ENCODE measurements at regions not wholly inside any gene's neighbourhood (a gene's known extent, or its start where the extent isn't known, plus 50 kb on each side); places are given as distances from the start of the nearest gene placed in this dataset.

- CTCF ChIA-PET = no interaction called here
- Mint-ChIP-seq H3K9me3 (ENCODE audit: low read depth) (no peaks in the 10 kb centered on the region), H3K4me3 (no peak overlapping the region), H3K27me3 (no peaks in the 10 kb centered on the region), H3K27ac (no peak overlapping the region), H3K36me3 (no peaks in the 10 kb centered on the region), H3K4me1 (no peaks in the 10 kb centered on the region)
- no peak for DNase-seq
- ATAC-seq = no peak
Measured at GRCh38 chr12:111161898-111162297, 207.0 kb downstream of the PHETA1 start.

- Mint-ChIP-seq H3K27me3 (no peaks in the 10 kb centered on the region), H3K9me3 (ENCODE audit: low read depth) (no peaks in the 10 kb centered on the region), H3K4me1 (no peaks in the 10 kb centered on the region), H3K4me3 (no peak overlapping the region), H3K27ac (no peak overlapping the region), H3K36me3 (no peaks in the 10 kb centered on the region)
- ATAC-seq (no peak), DNase-seq (no peak)
- CTCF ChIA-PET = no interaction called here
Measured at GRCh38 chr12:111160350-111161241, 208.3 kb downstream of the PHETA1 start.

GRCh38 chr12:111158992-111159391 lies 209.9 kb downstream of the PHETA1 start:
- Mint-ChIP-seq H3K36me3 (no peaks in the 10 kb centered on the region), H3K9me3 (ENCODE audit: low read depth) (no peaks in the 10 kb centered on the region), H3K27me3 (no peaks in the 10 kb centered on the region), H3K4me1 (no peaks in the 10 kb centered on the region), H3K27ac (no peak overlapping the region), H3K4me3 (no peak overlapping the region)
- ATAC-seq = no peak
- CTCF ChIA-PET = no interaction called here
- DNase-seq = no peak

GRCh38 chr12:111157486-111157885 lies 211.4 kb downstream of the PHETA1 start:
- H3K4me1 Mint-ChIP-seq = no peaks in the 10 kb centered on the region
- no peak overlapping the region for H3K27ac Mint-ChIP-seq
- ATAC-seq = no peak
- H3K9me3 Mint-ChIP-seq (ENCODE audit: low read depth) = no peaks in the 10 kb centered on the region
- H3K36me3 Mint-ChIP-seq = no peaks in the 10 kb centered on the region
- peaks cover 2% of the 10 kb centered on the region for H3K27me3 Mint-ChIP-seq
- no peak for DNase-seq
- CTCF ChIA-PET = no interaction called here
- no peak overlapping the region for H3K4me3 Mint-ChIP-seq

GRCh38 chr12:111156304-111156703 lies 212.6 kb downstream of the PHETA1 start:
- Mint-ChIP-seq H3K36me3 (no peaks in the 10 kb centered on the region), H3K9me3 (ENCODE audit: low read depth) (no peaks in the 10 kb centered on the region), H3K4me1 (no peaks in the 10 kb centered on the region), H3K27ac (no peak overlapping the region), H3K4me3 (no peak overlapping the region), H3K27me3 (peaks cover 3% of the 10 kb centered on the region)
- ATAC-seq (no peak), DNase-seq (no peak)
- CTCF ChIA-PET = no interaction called here

- no peaks in the 10 kb centered on the region for H3K36me3 Mint-ChIP-seq
- no peak overlapping the region for H3K4me3 Mint-ChIP-seq
- no peak for DNase-seq
- H3K9me3 Mint-ChIP-seq (ENCODE audit: low read depth) = no peaks in the 10 kb centered on the region
- ATAC-seq = no peak
- CTCF ChIA-PET = no interaction called here
- no peaks in the 10 kb centered on the region for H3K4me1 Mint-ChIP-seq
- H3K27ac Mint-ChIP-seq = no peak overlapping the region
- peaks cover 6% of the 10 kb centered on the region for H3K27me3 Mint-ChIP-seq
Measured at GRCh38 chr12:111155521-111155920, 213.4 kb downstream of the PHETA1 start.

- ATAC-seq = no peak
- no peak overlapping the region for H3K4me3 Mint-ChIP-seq
Measured at GRCh38 chr12:111155020-111155419, 213.9 kb downstream of the PHETA1 start.

GRCh38 chr12:111154147-111154834 lies 214.6 kb downstream of the PHETA1 start:
- ATAC-seq = no peak
- H3K9me3 Mint-ChIP-seq (ENCODE audit: low read depth) = no peaks in the 10 kb centered on the region
- H3K4me1 Mint-ChIP-seq = no peaks in the 10 kb centered on the region
- no peak for DNase-seq
- H3K27ac Mint-ChIP-seq = no peak overlapping the region
- H3K4me3 Mint-ChIP-seq = no peak overlapping the region
- peaks cover 8% of the 10 kb centered on the region for H3K27me3 Mint-ChIP-seq
- CTCF ChIA-PET = no interaction called here
- H3K36me3 Mint-ChIP-seq = no peaks in the 10 kb centered on the region

More at GRCh38 chr12:111155020-111155419, 213.9 kb downstream of the PHETA1 start:
- no peak for DNase-seq
- H3K27ac Mint-ChIP-seq = no peak overlapping the region
- peaks cover 8% of the 10 kb centered on the region for H3K27me3 Mint-ChIP-seq
- H3K9me3 Mint-ChIP-seq (ENCODE audit: low read depth) = no peaks in the 10 kb centered on the region
- no peaks in the 10 kb centered on the region for H3K4me1 Mint-ChIP-seq
- no peaks in the 10 kb centered on the region for H3K36me3 Mint-ChIP-seq
- CTCF ChIA-PET = no interaction called here

GRCh38 chr12:111152561-111152960 lies 216.3 kb downstream of the PHETA1 start:
- no peaks in the 10 kb centered on the region for H3K36me3 Mint-ChIP-seq
- CTCF ChIA-PET = no interaction called here
- H3K27me3 Mint-ChIP-seq = peaks cover 8% of the 10 kb centered on the region
- no peak for ATAC-seq
- DNase-seq = no peak
- H3K27ac Mint-ChIP-seq = no peak overlapping the region
- no peaks in the 10 kb centered on the region for H3K4me1 Mint-ChIP-seq
- no peaks in the 10 kb centered on the region for H3K9me3 Mint-ChIP-seq (ENCODE audit: low read depth)
- H3K4me3 Mint-ChIP-seq = no peak overlapping the region

GRCh38 chr12:111150921-111151840 lies 217.7 kb downstream of the PHETA1 start:
- ATAC-seq (no peak), DNase-seq (no peak)
- Mint-ChIP-seq H3K4me3 (no peak overlapping the region), H3K4me1 (no peaks in the 10 kb centered on the region), H3K9me3 (ENCODE audit: low read depth) (no peaks in the 10 kb centered on the region), H3K36me3 (no peaks in the 10 kb centered on the region), H3K27ac (no peak overlapping the region), H3K27me3 (peaks cover 8% of the 10 kb centered on the region)
- CTCF ChIA-PET = no interaction called here

- no peak for DNase-seq
- H3K27ac Mint-ChIP-seq = no peak overlapping the region
- peaks cover 8% of the 10 kb centered on the region for H3K27me3 Mint-ChIP-seq
- ATAC-seq = no peak
- H3K4me3 Mint-ChIP-seq = no peak overlapping the region
- no peaks in the 10 kb centered on the region for H3K4me1 Mint-ChIP-seq
- no peaks in the 10 kb centered on the region for H3K36me3 Mint-ChIP-seq
- CTCF ChIA-PET = no interaction called here
- H3K9me3 Mint-ChIP-seq (ENCODE audit: low read depth) = no peaks in the 10 kb centered on the region
Measured at GRCh38 chr12:111150360-111150759, 218.5 kb downstream of the PHETA1 start.

- H3K9me3 Mint-ChIP-seq (ENCODE audit: low read depth) = no peaks in the 10 kb centered on the region
- no peaks in the 10 kb centered on the region for H3K36me3 Mint-ChIP-seq
- H3K4me1 Mint-ChIP-seq = no peaks in the 10 kb centered on the region
- peaks cover 8% of the 10 kb centered on the region for H3K27me3 Mint-ChIP-seq
- H3K27ac Mint-ChIP-seq = no peak overlapping the region
- CTCF ChIA-PET = no interaction called here
- no peak overlapping the region for H3K4me3 Mint-ChIP-seq
- ATAC-seq = no peak
- no peak for DNase-seq
Measured at GRCh38 chr12:111149299-111149698, 219.6 kb downstream of the PHETA1 start.

GRCh38 chr12:111148005-111148404 lies 220.9 kb downstream of the PHETA1 start:
- Mint-ChIP-seq H3K4me1 (no peaks in the 10 kb centered on the region), H3K36me3 (no peaks in the 10 kb centered on the region), H3K4me3 (no peak overlapping the region), H3K27me3 (peaks cover 8% of the 10 kb centered on the region), H3K27ac (no peak overlapping the region), H3K9me3 (ENCODE audit: low read depth) (no peaks in the 10 kb centered on the region)
- ATAC-seq (no peak), DNase-seq (no peak)
- CTCF ChIA-PET = no interaction called here
